GF-D8 (cell line): ENCODE measurements at regions not wholly inside any gene's neighbourhood (a gene's known extent, or its start where the extent isn't known, plus 50 kb on each side); places are given as distances from the start of the nearest gene placed in this dataset.
"Not testable (repeated sequence)": the region's sequence is repeated elsewhere in the genome, so short reads cannot be mapped to it uniquely, and the experiment has no call there.

Experiments used
- DNase-seq: peaks from one replicate; lab custom pipeline; 2025; lab: John Stamatoyannopoulos, UW

DNA sequence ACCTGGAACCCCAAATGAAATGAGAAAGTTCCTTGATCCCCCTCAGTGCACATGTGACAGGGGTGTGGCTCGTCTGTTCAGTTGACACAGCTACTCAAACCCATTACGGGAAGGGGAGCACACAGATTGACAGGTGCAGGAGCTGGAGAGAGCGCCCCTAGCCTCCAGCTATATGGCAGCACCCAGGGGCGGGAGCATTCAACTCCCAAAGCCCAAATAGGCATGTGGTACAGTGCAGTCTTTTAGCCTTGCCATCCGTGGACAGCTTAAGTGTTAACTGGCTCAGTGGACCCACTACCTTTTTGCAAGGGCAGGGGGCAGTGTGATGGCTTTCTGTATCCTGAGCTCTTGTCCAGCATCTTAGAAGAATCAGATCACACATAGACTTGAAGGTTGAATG is 1374.2 kb upstream of the ALCAM start:
- no peak for DNase-seq

GRCh38 chr3:104004956-104005355 is 1361.8 kb upstream of the ALCAM start:
- DNase-seq, result no peak

DNA sequence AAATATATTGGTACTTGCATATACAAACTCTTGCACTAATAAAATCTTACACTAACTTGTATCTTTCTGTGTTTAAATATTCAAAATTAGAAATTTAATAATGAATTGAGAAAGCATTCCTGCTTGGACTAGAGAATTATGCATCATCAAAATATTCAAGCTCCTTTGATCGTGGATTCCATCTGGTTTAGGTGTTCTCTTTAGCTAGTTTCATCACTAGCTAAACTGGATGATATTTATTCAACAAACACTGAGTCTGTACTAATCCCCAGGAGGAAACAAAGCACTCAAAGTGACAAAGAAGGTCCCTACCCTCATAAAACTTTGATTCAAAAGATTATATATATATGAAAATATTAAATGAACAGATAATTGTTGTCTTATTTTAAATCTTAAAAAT is 1360.9 kb upstream of the ALCAM start:
- no peak for DNase-seq

GRCh38 chr3:104018541-104018940 is 1348.2 kb upstream of the ALCAM start:
- DNase-seq, result no peak

GRCh38 chr3:104031598-104031997 is 1335.1 kb upstream of the ALCAM start:
- no peak for DNase-seq

GRCh38 chr3:104032283-104032682 is 1334.4 kb upstream of the ALCAM start:
- DNase-seq, result no peak

DNA sequence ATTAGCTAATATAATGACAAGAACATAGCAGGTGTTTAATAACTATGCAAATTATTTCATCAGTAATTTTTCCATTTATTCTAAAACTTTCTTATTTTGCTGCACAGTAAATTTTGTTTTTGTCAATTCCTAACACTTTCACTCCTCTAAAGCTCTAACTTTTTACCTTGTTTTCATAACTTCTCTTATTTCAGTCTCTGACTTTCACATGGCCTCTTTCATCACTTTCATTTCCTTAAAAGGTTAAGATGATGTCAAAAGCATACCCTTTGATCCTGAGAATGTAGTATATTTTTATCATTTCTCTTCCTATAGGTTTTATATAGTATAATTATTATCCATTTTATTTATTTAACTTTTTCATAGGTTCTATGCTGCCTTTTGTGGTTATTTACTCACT is 1325.8 kb upstream of the ALCAM start:
- no peak for DNase-seq

DNA sequence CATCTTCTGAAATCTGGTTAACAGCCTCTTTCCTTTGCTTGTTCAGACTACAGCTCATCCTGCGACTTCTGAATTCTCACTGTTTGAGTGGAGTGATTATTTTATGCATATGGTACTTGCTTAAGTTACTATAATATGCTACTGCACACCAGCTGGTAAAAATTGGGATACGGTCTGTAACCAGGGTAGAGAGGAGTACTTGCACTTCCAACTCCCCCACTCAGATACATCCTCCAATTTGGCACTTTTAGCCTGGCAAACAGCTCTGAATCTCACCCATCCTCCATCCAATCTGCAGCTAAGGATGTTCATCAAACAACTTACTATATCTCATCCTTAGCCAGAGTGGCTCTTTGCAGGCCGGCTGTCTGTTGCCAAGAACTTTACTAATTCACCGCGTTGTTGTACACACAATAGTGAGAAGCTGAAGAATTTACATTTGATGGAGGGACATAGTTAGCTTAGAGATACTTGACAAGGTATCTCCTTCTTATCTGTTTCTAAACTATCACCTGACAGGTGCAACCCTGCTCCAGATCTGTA is 1323.6 kb upstream of the ALCAM start:
- not testable (repeated sequence) for DNase-seq

DNA sequence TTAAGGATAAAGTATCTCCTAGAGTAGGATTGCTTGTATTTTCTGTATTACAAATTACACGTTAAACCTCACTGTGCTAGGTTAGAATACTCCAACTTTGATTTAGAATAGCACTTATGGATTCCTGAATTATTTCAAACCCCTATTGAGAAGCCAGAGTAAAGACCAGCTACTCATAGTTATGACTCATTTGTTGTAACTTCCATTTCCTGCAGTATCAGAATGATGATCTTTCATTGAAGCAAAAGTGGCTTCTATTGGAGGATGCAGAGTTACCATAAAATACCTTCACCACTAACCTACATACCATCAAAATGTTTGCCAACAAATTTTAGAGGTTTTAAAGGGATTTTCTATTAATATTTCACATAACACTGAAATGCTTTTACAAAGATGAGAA is 1322.7 kb upstream of the ALCAM start:
- no peak for DNase-seq

DNA sequence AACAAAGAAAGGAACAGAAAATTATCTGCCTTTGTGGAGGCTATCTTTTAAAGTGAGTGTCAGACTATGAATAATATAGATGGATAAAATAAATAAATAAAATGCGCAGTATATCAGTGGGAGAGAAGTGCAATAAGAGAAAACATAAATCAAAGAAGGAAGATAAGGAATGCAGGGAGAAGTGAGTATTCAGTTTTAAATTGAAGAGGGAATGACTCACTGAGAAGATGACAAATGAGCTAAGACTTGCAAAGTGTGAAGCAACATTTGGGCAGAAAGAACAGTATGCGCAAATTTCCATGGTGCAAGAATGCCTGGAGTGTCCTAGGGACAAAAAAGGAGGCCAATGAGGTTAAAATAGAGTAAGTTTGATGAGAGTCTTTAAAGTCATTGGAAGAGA is 1300.1 kb upstream of the ALCAM start:
- no peak for DNase-seq

DNA sequence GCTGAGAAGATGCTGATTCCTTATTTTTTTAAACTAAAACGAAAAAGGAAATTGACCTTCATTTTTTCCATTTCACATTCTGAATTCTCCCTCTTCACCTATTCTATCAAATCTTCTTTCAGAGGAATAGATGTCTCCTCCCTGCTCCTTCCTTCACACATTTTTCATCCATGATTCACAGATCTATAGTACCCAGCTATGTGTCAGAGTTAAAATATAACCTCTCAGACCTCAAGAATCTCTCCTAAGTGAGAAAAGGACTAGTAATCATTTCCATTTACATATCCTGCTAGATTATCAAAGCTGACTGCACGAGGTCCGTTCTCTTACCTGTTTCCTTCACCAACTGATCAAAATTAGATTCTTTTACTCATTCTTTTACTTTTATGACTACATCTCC is 1297.6 kb upstream of the ALCAM start:
- DNase-seq, result no peak

- DNase-seq, result no peak
Observed at GRCh38 chr3:104070906-104071305, 1295.8 kb upstream of the ALCAM start.

GRCh38 chr3:104080088-104080626 is 1286.6 kb upstream of the ALCAM start:
- DNase-seq, result no peak

DNA sequence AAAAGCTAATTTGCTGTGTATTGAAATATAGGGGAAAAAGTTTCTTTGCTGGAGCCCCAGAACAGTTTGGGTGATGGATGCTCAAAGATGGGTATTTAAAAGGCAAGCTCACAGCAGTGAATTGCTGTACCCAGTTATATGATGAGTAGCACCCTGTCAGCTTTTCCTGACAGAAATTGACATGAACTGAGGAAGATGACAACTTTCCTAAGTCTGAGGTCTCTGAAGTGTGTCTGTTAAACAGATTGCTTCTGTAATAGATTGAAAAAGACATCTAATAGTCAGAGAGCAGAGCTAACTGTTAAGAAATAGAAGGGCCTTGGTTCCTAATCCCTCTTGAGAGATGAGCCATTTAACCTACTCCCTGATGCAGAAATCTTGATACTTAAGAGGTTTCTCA is 1278.0 kb upstream of the ALCAM start:
- no peak for DNase-seq

DNA sequence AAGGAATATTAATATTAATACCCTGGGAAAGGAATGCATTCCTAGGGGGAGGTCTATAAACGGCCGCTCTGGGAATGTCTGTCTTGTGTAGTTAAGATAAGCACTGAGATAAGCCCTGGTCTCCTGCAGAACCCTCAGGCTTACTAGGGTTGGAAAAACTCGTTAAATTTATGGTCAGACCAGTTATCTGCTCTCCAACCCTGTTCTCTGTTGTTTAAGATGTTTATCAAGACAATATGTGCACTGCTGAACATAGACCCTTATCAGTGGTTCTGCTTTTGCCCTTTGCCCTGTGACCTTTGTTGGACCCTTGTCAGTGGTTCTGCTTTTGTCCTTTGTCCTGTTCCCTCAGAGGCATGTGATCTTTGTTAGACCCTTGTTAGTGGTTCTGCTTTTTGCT is 1276.7 kb upstream of the ALCAM start:
- not testable (repeated sequence) for DNase-seq

DNA sequence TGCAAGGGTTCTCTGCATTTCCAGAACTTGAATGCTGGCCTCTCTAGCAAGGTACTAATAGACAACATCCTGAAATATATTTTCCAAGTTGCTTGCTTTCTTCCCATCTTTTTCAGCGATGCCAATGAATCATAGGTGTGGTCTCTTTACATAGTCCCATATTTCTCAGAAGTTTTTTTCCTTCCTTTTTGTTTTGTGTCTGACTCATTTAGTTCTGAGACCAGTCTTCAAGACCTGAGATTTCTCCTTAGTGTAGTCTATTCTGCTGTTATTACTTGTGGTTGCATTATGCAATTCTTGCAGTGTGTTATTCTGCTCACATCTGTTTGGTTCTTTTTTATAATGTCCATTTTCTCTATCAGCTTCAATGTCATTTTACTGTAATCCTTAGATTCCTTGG is 1265.0 kb upstream of the ALCAM start:
- no peak for DNase-seq

DNA sequence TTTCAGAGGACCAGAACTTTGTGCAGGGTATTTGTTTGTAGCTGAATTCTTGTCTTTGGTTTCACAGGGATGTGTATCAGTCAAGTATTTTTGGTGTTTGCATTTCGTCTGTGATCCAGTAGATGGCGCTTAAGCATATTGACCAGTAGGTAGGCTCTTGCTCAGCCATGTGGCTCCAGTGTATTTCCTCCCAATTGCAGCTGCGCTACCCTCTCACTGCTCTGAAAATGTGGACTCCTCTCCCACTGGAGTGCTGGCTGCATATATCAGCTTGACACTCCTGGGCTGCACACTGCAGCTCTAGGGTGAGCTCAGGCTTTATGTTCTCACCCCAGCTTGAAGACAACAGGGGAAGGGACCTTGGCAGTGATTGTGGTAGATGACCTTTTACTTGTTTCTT is 1264.3 kb upstream of the ALCAM start:
- DNase-seq, result no peak

GRCh38 chr3:104106276-104106675 is 1260.4 kb upstream of the ALCAM start:
- DNase-seq, result no peak

DNA sequence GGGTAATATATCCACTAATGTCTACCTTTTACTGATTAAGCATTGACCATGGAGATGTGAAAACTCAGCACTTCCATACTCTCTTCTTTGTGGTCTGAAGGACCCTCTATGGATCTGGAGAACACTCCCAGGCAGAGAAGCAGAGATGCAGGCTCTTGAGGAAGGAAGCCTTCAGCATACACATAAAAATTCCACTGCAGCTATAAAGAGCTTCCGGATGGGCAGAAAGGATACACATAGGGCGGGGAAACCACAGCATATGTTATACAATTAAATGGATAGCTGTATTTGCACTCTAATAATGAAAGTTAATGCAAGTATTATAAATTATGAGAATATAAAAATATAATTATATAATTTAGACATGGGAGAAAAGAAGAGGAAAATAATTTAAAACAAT is 1258.2 kb upstream of the ALCAM start:
- DNase-seq, result no peak

GRCh38 chr3:104126463-104126862 is 1240.2 kb upstream of the ALCAM start:
- no peak for DNase-seq

GRCh38 chr3:104126864-104127553 is 1239.7 kb upstream of the ALCAM start:
- no peak for DNase-seq

- DNase-seq, result no peak
Observed at GRCh38 chr3:104127830-104128229, 1238.9 kb upstream of the ALCAM start.

GRCh38 chr3:104132566-104133403 is 1233.9 kb upstream of the ALCAM start:
- no peak for DNase-seq
